H1 (cell line): ENCODE measurements at regions not wholly inside any gene's neighbourhood (a gene's known extent, or its start where the extent isn't known, plus 50 kb on each side); places are given as distances from the start of the nearest gene placed in this dataset.

Experiments
- CBX5 ChIP-seq: fragments of 300-800, 300-1000 bp; sonication (generic); IDR thresholded peaks from 2 replicates; pipeline ENCODE4 v1.7.1; 2016; ENCODE audit warnings: antibody characterized with exemption, low read length, low read depth
- CEBPB ChIP-seq: IDR thresholded peaks from 2 replicates; pipeline ENCODE4 v1.6.1; 2012; ENCODE audit warnings: low read depth, low read length
- CHD1 ChIP-seq: IDR thresholded peaks from 2 replicates; pipeline ENCODE4 v1.6.1; 2012; ENCODE audit warnings: low read depth, low read length, improper control_type of control experiment
- JUN ChIP-seq: IDR thresholded peaks from 2 replicates; pipeline ENCODE4 v1.6.1; 2011; ENCODE audit warnings: low read depth, mild to moderate bottlenecking, improper control_type of control experiment, low read length
- KDM4A ChIP-seq: IDR thresholded peaks from one replicate; pipeline ENCODE4 v1.7.1; 2012; ENCODE audit warnings: low read depth, mild to moderate bottlenecking, moderate library complexity, low read length, inconsistent platforms; ENCODE audit not compliant: severe bottlenecking
- MAFK ChIP-seq: IDR thresholded peaks from 2 replicates; pipeline ENCODE4 v1.6.1; 2012; ENCODE audit warnings: low read depth, mild to moderate bottlenecking, improper control_type of control experiment, low read length
- NANOG ChIP-seq: IDR thresholded peaks from 2 replicates; pipeline ENCODE4 v1.6.1; 2011; ENCODE audit warnings: low read length, low read depth, mild to moderate bottlenecking, inconsistent platforms; ENCODE audit not compliant: insufficient read depth, poor library complexity, severe bottlenecking
- SAP30 ChIP-seq: fragments of 300-600 bp; sonication (generic); IDR thresholded peaks from 2 replicates; pipeline ENCODE4 v1.7.1; 2012; ENCODE audit warnings: low read length, moderate library complexity, mild to moderate bottlenecking, inconsistent platforms; ENCODE audit not compliant: insufficient read depth, insufficient replicate concordance
- SP4 ChIP-seq: IDR thresholded peaks from 2 replicates; pipeline ENCODE4 v1.6.1; 2012; ENCODE audit warnings: low read length, inconsistent platforms
- SRF ChIP-seq: IDR thresholded peaks from 2 replicates; pipeline ENCODE4 v1.6.1; 2011; ENCODE audit warnings: mild to moderate bottlenecking, low read depth, low read length, moderate library complexity
- TCF12 ChIP-seq: IDR thresholded peaks from 2 replicates; pipeline ENCODE4 v1.6.1; 2011; ENCODE audit warnings: low read depth, mild to moderate bottlenecking, low read length
- TEAD4 ChIP-seq: IDR thresholded peaks from 2 replicates; pipeline ENCODE4 v1.6.1; 2012; ENCODE audit warnings: low read depth, low read length, inconsistent platforms, mixed read lengths
- TF ChIP-seq, protein P1 (sequence below): fragments of 300-600 bp; sonication (generic); IDR thresholded peaks from 2 replicates; pipeline ENCODE4 v1.7.1; 2012; ENCODE audit warnings: low read length, moderate library complexity, mild to moderate bottlenecking, inconsistent platforms; ENCODE audit not compliant: insufficient replicate concordance

DNA sequence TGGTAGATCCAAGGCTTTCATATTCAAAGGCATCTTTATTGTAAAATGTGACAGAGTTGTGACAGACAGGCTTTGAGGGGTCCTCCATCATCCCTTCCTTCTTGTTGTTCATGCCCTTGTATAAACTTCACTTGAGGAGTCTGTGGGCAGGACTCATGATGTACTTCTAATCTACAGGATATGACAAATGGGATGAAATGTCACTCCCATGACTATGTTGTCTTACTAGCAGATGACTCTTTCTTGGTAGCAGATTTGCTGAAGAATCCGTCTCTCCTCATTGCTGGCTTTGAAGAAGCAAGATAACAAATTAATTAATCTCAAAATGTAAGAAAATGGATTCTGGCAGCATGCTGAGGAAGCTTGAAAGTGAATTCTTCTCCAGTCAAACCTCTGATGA is 566.1 kb downstream of the TFAP2B start (continued):
- TF ChIP-seq, protein P1, sequence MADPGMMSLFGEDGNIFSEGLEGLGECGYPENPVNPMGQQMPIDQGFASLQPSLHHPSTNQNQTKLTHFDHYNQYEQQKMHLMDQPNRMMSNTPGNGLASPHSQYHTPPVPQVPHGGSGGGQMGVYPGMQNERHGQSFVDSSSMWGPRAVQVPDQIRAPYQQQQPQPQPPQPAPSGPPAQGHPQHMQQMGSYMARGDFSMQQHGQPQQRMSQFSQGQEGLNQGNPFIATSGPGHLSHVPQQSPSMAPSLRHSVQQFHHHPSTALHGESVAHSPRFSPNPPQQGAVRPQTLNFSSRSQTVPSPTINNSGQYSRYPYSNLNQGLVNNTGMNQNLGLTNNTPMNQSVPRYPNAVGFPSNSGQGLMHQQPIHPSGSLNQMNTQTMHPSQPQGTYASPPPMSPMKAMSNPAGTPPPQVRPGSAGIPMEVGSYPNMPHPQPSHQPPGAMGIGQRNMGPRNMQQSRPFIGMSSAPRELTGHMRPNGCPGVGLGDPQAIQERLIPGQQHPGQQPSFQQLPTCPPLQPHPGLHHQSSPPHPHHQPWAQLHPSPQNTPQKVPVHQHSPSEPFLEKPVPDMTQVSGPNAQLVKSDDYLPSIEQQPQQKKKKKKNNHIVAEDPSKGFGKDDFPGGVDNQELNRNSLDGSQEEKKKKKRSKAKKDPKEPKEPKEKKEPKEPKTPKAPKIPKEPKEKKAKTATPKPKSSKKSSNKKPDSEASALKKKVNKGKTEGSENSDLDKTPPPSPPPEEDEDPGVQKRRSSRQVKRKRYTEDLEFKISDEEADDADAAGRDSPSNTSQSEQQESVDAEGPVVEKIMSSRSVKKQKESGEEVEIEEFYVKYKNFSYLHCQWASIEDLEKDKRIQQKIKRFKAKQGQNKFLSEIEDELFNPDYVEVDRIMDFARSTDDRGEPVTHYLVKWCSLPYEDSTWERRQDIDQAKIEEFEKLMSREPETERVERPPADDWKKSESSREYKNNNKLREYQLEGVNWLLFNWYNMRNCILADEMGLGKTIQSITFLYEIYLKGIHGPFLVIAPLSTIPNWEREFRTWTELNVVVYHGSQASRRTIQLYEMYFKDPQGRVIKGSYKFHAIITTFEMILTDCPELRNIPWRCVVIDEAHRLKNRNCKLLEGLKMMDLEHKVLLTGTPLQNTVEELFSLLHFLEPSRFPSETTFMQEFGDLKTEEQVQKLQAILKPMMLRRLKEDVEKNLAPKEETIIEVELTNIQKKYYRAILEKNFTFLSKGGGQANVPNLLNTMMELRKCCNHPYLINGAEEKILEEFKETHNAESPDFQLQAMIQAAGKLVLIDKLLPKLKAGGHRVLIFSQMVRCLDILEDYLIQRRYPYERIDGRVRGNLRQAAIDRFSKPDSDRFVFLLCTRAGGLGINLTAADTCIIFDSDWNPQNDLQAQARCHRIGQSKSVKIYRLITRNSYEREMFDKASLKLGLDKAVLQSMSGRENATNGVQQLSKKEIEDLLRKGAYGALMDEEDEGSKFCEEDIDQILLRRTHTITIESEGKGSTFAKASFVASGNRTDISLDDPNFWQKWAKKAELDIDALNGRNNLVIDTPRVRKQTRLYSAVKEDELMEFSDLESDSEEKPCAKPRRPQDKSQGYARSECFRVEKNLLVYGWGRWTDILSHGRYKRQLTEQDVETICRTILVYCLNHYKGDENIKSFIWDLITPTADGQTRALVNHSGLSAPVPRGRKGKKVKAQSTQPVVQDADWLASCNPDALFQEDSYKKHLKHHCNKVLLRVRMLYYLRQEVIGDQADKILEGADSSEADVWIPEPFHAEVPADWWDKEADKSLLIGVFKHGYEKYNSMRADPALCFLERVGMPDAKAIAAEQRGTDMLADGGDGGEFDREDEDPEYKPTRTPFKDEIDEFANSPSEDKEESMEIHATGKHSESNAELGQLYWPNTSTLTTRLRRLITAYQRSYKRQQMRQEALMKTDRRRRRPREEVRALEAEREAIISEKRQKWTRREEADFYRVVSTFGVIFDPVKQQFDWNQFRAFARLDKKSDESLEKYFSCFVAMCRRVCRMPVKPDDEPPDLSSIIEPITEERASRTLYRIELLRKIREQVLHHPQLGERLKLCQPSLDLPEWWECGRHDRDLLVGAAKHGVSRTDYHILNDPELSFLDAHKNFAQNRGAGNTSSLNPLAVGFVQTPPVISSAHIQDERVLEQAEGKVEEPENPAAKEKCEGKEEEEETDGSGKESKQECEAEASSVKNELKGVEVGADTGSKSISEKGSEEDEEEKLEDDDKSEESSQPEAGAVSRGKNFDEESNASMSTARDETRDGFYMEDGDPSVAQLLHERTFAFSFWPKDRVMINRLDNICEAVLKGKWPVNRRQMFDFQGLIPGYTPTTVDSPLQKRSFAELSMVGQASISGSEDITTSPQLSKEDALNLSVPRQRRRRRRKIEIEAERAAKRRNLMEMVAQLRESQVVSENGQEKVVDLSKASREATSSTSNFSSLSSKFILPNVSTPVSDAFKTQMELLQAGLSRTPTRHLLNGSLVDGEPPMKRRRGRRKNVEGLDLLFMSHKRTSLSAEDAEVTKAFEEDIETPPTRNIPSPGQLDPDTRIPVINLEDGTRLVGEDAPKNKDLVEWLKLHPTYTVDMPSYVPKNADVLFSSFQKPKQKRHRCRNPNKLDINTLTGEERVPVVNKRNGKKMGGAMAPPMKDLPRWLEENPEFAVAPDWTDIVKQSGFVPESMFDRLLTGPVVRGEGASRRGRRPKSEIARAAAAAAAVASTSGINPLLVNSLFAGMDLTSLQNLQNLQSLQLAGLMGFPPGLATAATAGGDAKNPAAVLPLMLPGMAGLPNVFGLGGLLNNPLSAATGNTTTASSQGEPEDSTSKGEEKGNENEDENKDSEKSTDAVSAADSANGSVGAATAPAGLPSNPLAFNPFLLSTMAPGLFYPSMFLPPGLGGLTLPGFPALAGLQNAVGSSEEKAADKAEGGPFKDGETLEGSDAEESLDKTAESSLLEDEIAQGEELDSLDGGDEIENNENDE: no peak
- no peak for TF ChIP-seq SRF
- TF ChIP-seq SAP30: no peak
- TF ChIP-seq TCF12: no peak
- TF ChIP-seq TEAD4: no peak
- TF ChIP-seq CHD1: no peak
- TF ChIP-seq SP4: no peak
- TF ChIP-seq JUN: no peak
- no peak for TF ChIP-seq KDM4A
- no peak for TF ChIP-seq NANOG
- TF ChIP-seq MAFK: no peak
- no peak for TF ChIP-seq CEBPB
- no peak for TF ChIP-seq CBX5
